Progenitor cell of endocrine pancreas (in vitro differentiated cells): ENCODE measurements at regions not wholly inside any gene's neighbourhood (a gene's known extent, or its start where the extent isn't known, plus 50 kb on each side); places are given as distances from the start of the nearest gene placed in this dataset.

Source experiments
- DNase-seq: peaks from one replicate; pipeline ENCODE4 v3.0.0; 2021; ENCODE audit warnings: low spot score; ENCODE audit not compliant: unreplicated experiment
- H3K27ac Mint-ChIP-seq: 2 replicates; pipeline ENCODE4 v1.8.0; 2021; ENCODE audit warnings: mild to moderate bottlenecking, moderate library complexity, mixed read lengths
- H3K27me3 Mint-ChIP-seq: 2 replicates; pipeline ENCODE4 v1.8.0; 2021; ENCODE audit warnings: mixed read lengths
- H3K36me3 Mint-ChIP-seq: 2 replicates; pipeline ENCODE4 v1.8.0; 2022; ENCODE audit warnings: mixed read lengths; ENCODE audit not compliant: insufficient read depth
- H3K4me1 Mint-ChIP-seq: 2 replicates; pipeline ENCODE4 v1.8.0; 2021; ENCODE audit warnings: low read depth, mixed read lengths
- H3K4me3 Mint-ChIP-seq: 2 replicates; pipeline ENCODE4 v1.8.0; 2021; ENCODE audit warnings: low read depth, mild to moderate bottlenecking, moderate library complexity, mixed read lengths
- H3K9me3 Mint-ChIP-seq: 2 replicates; pipeline ENCODE4 v1.8.0; 2021; ENCODE audit warnings: low read depth, mixed read lengths
- CTCF ChIP-seq: fragments of 200-600 bp; sonication (generic); IDR thresholded peaks from one replicate; pipeline ENCODE4 v1.5.0; 2021; ENCODE audit warnings: antibody characterized with exemption, mild to moderate bottlenecking; ENCODE audit not compliant: unreplicated experiment

- Mint-ChIP-seq H3K27ac (no peak overlapping the region), H3K36me3 (no peaks in the 10 kb centered on the region), H3K27me3 (no peaks in the 10 kb centered on the region), H3K9me3 (no peaks in the 10 kb centered on the region), H3K4me3 (no peak overlapping the region), H3K4me1 (no peaks in the 10 kb centered on the region)
- no peak for TF ChIP-seq CTCF
- DNase-seq: no peak
Measured at GRCh38 chr3:148584438-148584837, 113.3 kb upstream of the AGTR1 start.

DNA sequence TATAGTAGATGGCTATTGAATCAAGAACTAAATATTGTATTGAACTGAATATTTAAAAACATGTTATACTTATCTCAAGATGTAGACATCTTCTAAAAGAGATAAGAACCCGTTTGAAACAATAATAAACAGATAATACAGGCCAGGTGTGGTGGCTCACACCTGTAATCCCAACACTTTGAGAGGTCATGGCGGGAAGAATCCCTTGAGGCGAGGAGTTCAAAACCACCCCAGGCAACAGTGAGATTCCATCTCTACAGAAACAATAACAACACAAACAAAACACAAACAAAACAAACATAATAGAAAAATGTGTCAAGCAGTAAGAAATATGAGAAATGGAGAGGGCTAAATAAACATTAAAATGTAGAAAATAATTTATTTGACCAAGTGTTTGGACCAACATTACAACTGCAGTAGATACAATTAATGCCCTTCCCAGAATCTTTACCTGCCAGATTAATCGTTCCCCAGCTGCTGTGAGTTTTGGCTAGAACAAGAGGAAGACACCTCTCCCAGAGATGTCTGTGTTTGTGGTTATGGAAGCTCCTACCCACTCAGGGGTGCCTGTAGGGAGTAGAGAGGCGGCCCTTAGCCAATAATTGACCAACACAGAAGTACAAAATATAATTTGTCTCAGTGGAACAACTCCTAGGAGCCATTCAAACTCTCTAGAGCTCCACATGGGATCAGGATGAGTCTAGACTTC, 111.9 kb upstream of the AGTR1 start:
- Mint-ChIP-seq H3K27ac (no peak overlapping the region), H3K27me3 (no peaks in the 10 kb centered on the region), H3K4me3 (no peak overlapping the region), H3K9me3 (peaks cover under 1% of the 10 kb centered on the region), H3K4me1 (no peaks in the 10 kb centered on the region), H3K36me3 (no peaks in the 10 kb centered on the region)
- DNase-seq: no peak
- TF ChIP-seq CTCF: no peak

GRCh38 chr3:148588291-148588690, 109.4 kb upstream of the AGTR1 start:
- Mint-ChIP-seq H3K36me3 (no peaks in the 10 kb centered on the region), H3K4me3 (no peak overlapping the region)
- no peak for TF ChIP-seq CTCF

GRCh38 chr3:148591525-148591924, 106.2 kb upstream of the AGTR1 start:
- Mint-ChIP-seq H3K4me1 (no peaks in the 10 kb centered on the region), H3K4me3 (no peak overlapping the region), H3K27me3 (no peaks in the 10 kb centered on the region), H3K9me3 (peaks cover 8% of the 10 kb centered on the region), H3K27ac (no peak overlapping the region), H3K36me3 (no peaks in the 10 kb centered on the region)
- no peak for DNase-seq
- TF ChIP-seq CTCF: no peak

More at GRCh38 chr3:148588291-148588690, 109.4 kb upstream of the AGTR1 start:
- no peak for DNase-seq
- Mint-ChIP-seq H3K4me1 (no peaks in the 10 kb centered on the region), H3K27ac (no peak overlapping the region), H3K9me3 (peaks cover 8% of the 10 kb centered on the region), H3K27me3 (no peaks in the 10 kb centered on the region)

- Mint-ChIP-seq H3K27ac (no peak overlapping the region), H3K9me3 (no peaks in the 10 kb centered on the region), H3K27me3 (no peaks in the 10 kb centered on the region), H3K4me3 (no peak overlapping the region), H3K4me1 (peaks cover 41% of the 10 kb centered on the region), H3K36me3 (peaks cover 2% of the 10 kb centered on the region)
- no peak for DNase-seq
- TF ChIP-seq CTCF: no peak
Measured at GRCh38 chr3:148598619-148599018, 99.1 kb upstream of the AGTR1 start.
